ENCODE measurements at regions not wholly inside any gene's neighbourhood (a gene's known extent, or its start where the extent isn't known, plus 50 kb on each side); places are given as distances from the start of the nearest gene placed in this dataset.

- no peak for DNase-seq (ENCODE audit: low read depth, low spot score)
- Mint-ChIP-seq H3K36me3 (ENCODE audit: low read depth) (no peaks in the 10 kb centered on the region), H3K4me1 (no peaks in the 10 kb centered on the region), H3K9me3 (peaks cover 3% of the 10 kb centered on the region), H3K27ac (ENCODE audit: unreplicated experiment) (no peak overlapping the region), H3K4me3 (no peak overlapping the region), H3K27me3 (ENCODE audit: low read depth) (no peaks in the 10 kb centered on the region)
- TF ChIP-seq CTCF (conservative IDR thresholded peaks at IDR 0.05) = no peak
Observed at GRCh38 chr6:141634269-141634668, 498.5 kb upstream of the GJE1 start.

GRCh38 chr6:141624301-141624700 lies 508.4 kb upstream of the GJE1 start:
- DNase-seq (ENCODE audit: low read depth, low spot score) = no peak
- Mint-ChIP-seq H3K9me3 (peaks cover 10% of the 10 kb centered on the region), H3K27ac (ENCODE audit: unreplicated experiment) (no peak overlapping the region), H3K4me1 (no peaks in the 10 kb centered on the region), H3K4me3 (no peak overlapping the region), H3K36me3 (ENCODE audit: low read depth) (peaks cover 3% of the 10 kb centered on the region), H3K27me3 (ENCODE audit: low read depth) (no peaks in the 10 kb centered on the region)
- no peak for TF ChIP-seq CTCF (conservative IDR thresholded peaks at IDR 0.05)

- Mint-ChIP-seq H3K4me1 (no peaks in the 10 kb centered on the region), H3K4me3 (no peak overlapping the region), H3K36me3 (ENCODE audit: low read depth) (peaks cover 2% of the 10 kb centered on the region), H3K9me3 (no peaks in the 10 kb centered on the region), H3K27ac (ENCODE audit: unreplicated experiment) (no peak overlapping the region), H3K27me3 (ENCODE audit: low read depth) (no peaks in the 10 kb centered on the region)
- TF ChIP-seq CTCF (conservative IDR thresholded peaks at IDR 0.05) = no peak
- no peak for DNase-seq (ENCODE audit: low read depth, low spot score)
Observed at GRCh38 chr6:141618180-141618581, 514.5 kb upstream of the GJE1 start.

GRCh38 chr6:141610741-141611140 lies 522.0 kb upstream of the GJE1 start:
- TF ChIP-seq CTCF (conservative IDR thresholded peaks at IDR 0.05) = peak; percentile 47
- Mint-ChIP-seq H3K4me3 (no peak overlapping the region), H3K9me3 (peaks cover 2% of the 10 kb centered on the region), H3K27ac (ENCODE audit: unreplicated experiment) (no peak overlapping the region), H3K27me3 (ENCODE audit: low read depth) (no peaks in the 10 kb centered on the region), H3K36me3 (ENCODE audit: low read depth) (peaks cover 12% of the 10 kb centered on the region), H3K4me1 (no peaks in the 10 kb centered on the region)
- no peak for DNase-seq (ENCODE audit: low read depth, low spot score)

- Mint-ChIP-seq H3K36me3 (ENCODE audit: low read depth) (peaks cover 15% of the 10 kb centered on the region), H3K4me1 (no peaks in the 10 kb centered on the region), H3K27ac (ENCODE audit: unreplicated experiment) (no peak overlapping the region), H3K27me3 (ENCODE audit: low read depth) (no peaks in the 10 kb centered on the region), H3K9me3 (peaks cover 5% of the 10 kb centered on the region), H3K4me3 (no peak overlapping the region)
- DNase-seq (ENCODE audit: low read depth, low spot score) = no peak
- no peak for TF ChIP-seq CTCF (conservative IDR thresholded peaks at IDR 0.05)
Observed at GRCh38 chr6:141607956-141608355, 524.8 kb upstream of the GJE1 start.

- no peaks in the 10 kb centered on the region for H3K36me3 Mint-ChIP-seq (ENCODE audit: low read depth)
- no peaks in the 10 kb centered on the region for H3K27me3 Mint-ChIP-seq (ENCODE audit: low read depth)
- no peak overlapping the region for H3K4me3 Mint-ChIP-seq
- no peak overlapping the region for H3K27ac Mint-ChIP-seq (ENCODE audit: unreplicated experiment)
- no peak for TF ChIP-seq CTCF (conservative IDR thresholded peaks at IDR 0.05)
- no peaks in the 10 kb centered on the region for H3K4me1 Mint-ChIP-seq
- peaks cover 2% of the 10 kb centered on the region for H3K9me3 Mint-ChIP-seq
- DNase-seq (ENCODE audit: low read depth, low spot score) = no peak
Observed at GRCh38 chr6:141598487-141598886, 534.2 kb upstream of the GJE1 start.

Measured in neural crest cell (in vitro differentiated cells).